GM21528 (cell line): ENCODE measurements at regions not wholly inside any gene's neighbourhood (a gene's known extent, or its start where the extent isn't known, plus 50 kb on each side); places are given as distances from the start of the nearest gene placed in this dataset.
"Not testable (repeated sequence)": the region's sequence is repeated elsewhere in the genome, so short reads cannot be mapped to it uniquely, and the experiment has no call there.

ENCODE experiments used
- ATAC-seq: cut with Tn5 transposase; IDR thresholded peaks from one replicate; pipeline ENCODE4 v1.9.1; 2021; ENCODE audit warnings: mild to moderate bottlenecking, moderate library complexity; ENCODE audit not compliant: unreplicated experiment, low FRiP score

GRCh38 chr5:66348387-66349125, 204.5 kb downstream of the SREK1 start:
- no peak for ATAC-seq

- ATAC-seq, result no peak
Measured at GRCh38 chr5:66351813-66352212, 207.7 kb downstream of the SREK1 start.

DNA sequence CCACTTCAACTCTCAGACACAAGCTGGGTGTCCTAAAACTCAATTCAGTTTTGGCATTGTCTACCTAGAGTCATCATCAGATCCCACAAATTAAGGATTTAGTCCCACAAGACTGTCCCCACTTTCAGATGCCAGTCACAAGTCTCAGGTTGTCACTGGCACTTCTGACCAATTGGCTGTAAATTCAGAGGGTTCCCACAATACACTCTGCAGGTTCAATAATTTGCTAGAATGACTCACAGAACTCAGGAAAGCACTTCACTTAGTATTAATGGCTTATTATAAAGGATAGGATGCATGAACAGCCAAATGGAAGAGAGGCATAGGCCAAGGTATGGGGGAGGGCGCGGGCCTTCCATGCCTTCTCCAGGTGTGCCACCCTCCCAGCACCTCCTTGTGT, 209.1 kb downstream of the SREK1 start:
- ATAC-seq, result no peak

DNA sequence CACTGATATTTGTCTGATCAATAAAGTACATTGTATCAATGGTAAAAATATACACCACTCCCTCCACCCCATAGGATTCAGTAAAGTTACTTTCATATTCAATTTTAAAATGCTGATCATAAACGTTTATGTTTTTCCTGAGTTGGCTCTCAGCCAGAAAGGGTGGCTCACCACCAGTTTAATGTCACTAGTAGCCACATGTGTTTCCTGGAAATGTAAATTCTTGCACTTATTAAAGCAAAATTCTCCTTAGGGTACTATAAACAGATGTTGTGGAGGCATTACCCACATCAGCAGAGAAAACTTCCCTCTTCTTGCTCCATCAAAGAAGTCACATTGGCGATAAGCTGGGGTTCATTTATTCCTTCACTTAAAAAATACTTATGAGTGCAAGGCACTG, 210.3 kb downstream of the SREK1 start:
- ATAC-seq, result no peak

DNA sequence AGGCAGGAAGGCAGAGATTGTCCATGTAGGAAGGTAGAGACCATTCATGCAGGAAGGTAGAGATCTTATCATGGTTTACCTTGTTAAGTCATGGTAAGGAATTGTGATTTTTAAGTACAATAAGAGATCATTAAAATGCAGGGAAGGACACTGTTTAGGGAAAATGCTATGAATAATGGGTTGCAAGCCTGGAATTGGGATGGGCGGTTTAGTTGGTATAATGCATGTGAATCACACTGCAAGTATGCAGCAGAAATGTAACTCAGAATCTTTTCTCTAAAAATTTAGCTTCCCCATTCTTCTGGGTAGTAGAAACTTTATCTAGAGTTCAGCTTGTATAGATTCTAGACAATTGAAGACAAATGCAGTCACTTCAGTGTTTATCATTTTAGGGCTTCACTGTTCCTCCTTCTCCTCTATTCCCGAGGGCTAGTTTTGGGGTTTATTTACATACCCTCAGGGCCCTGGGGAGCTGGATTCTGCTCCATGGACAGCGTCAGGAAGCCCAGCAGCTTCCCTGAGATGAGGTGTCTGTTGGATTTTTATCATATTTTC, 212.0 kb downstream of the SREK1 start:
- ATAC-seq, result no peak

DNA sequence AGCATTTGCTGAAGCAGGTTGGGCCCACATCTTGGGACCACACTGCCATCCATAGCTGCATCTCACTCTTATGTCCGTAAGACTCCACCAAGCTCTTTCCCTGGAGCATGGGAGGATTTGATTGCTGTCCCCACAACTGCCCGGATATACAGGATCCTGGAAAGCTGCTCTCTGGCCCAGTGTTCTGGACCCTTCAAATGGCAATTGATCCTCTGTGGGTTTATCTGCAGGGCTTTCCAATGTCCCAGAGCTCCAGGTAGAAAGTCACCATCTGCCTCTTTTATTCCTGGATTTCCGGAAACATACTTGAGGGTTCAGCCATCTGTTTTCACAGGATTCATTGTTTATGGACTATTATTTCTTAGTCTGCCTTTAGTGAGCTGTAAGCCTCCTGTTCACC, 214.6 kb downstream of the SREK1 start:
- ATAC-seq, result no peak

- no peak for ATAC-seq
Measured at GRCh38 chr5:66361070-66361469, 217.0 kb downstream of the SREK1 start.

DNA sequence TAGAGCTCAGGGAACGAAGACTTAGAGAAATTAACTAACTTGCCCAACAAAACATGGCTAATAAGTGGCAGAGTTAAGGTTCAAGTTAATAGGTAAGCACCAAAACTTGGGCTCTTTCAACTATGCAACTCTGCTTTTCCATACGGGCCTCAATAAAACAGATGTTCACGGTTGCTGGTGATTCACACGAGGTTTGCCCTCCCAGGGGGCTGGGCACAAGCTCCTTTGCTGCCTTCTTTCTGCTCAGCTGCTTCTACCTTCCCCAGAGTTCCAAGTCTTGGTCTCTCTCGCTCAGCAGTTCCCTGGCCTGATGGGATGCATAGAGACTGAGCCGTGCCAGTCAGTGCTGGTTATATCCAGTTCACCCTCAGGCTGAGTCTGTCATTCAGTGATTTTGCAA, 217.9 kb downstream of the SREK1 start:
- no peak for ATAC-seq

DNA sequence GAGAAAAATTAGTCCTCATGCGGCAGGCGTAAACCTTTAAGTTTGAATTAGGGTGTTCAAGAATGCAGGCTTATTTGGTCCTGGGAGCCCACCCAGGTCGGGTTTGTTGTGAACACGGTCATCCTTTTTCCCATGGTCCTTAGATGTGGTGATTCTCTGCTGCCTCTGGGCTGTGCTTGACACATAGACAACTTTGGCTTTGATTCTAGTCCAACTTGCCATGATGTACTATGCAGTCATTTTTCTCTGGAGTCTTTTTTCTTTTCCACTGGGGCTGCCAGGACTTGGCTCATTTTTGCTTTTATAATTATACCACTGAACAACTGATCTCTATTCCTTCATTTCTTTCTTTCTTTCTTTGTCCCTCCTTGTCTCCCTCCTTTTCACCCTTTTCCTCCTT, 218.6 kb downstream of the SREK1 start:
- no peak for ATAC-seq

GRCh38 chr5:66363097-66363496, 219.0 kb downstream of the SREK1 start:
- no peak for ATAC-seq

DNA sequence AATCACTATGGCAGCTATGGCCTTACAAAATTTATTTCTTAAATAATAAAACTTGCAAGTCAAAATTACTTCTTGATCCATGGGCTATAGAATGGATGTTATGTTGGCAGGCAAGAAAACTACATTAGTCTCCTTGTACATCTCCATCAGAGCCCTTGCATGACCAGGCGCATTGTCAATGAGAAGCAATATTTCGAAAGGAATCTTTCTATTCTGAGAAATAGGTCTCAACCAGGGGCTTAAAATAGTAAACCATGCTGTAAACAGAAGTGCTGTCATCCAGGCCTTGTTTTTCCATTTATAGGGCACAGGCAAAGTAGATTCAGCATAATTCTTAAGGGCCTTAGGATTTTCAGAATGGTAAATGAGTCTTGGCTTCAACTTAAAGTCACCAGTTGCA, 220.1 kb downstream of the SREK1 start:
- ATAC-seq, result no peak

DNA sequence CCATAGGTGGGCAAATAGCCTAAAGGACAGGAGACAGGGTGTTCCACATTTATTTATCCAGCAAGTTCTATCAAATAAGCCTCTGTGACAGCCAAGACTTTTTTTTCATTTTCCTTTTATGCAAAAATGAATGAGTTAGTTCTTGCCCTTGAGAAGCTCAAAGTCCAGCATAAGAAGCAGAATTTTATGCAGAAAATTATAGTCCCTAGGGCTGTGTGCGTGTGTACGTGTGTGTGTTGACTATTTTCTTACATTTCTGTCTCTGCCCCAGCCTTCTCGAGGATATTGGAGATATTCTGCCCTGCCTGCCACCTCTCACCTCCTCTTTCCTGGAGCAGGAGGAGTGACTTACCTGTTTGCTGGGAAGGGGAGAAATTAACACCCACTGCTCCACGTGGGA, 221.9 kb downstream of the SREK1 start:
- ATAC-seq, result no peak

DNA sequence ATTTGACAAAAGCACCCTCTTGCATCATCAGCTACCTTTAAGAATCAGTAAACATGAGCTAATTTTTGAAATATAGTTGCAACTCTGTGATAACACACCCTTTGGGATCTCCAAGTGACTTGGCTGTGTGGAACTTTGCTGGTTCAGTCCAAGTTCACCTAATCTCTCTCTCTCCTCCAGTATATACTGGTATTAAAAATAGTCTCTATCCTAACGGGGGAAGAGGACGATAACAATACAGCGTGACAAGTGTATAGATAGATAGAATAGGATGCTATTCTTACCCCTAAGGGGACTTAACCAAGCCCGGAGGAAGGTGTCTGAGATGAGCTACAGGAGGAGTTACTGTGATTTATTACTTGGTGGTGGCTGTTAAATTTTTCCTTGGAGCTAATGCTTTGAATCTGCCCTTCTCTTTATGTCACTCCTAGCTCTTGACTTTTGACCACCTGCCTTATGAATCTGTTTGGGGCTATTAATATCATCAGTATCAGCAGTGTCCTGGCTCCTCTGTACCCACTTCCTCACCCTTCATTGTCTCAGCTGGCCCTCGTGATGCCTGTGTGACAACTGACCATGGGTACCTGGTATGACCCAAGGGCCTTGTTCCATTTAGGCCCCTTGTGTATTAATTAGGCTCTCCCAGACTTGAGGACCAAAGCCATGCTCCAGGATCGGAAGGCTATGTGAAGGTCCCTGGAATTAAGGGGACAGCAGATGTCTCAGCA, 223.9 kb downstream of the SREK1 start:
- ATAC-seq, result no peak

- ATAC-seq, result no peak
Measured at GRCh38 chr5:66368811-66369210, 224.7 kb downstream of the SREK1 start.

- no peak for ATAC-seq
Measured at GRCh38 chr5:66377747-66378146, 218.4 kb upstream of the MAST4 start.

GRCh38 chr5:66378407-66378806, 217.8 kb upstream of the MAST4 start:
- ATAC-seq, result no peak

GRCh38 chr5:66382152-66382551, 214.0 kb upstream of the MAST4 start:
- no peak for ATAC-seq

- not testable (repeated sequence) for ATAC-seq
Measured at GRCh38 chr5:66405145-66405544, 191.0 kb upstream of the MAST4 start.

GRCh38 chr5:66406761-66407336, 189.3 kb upstream of the MAST4 start:
- ATAC-seq, result no peak

DNA sequence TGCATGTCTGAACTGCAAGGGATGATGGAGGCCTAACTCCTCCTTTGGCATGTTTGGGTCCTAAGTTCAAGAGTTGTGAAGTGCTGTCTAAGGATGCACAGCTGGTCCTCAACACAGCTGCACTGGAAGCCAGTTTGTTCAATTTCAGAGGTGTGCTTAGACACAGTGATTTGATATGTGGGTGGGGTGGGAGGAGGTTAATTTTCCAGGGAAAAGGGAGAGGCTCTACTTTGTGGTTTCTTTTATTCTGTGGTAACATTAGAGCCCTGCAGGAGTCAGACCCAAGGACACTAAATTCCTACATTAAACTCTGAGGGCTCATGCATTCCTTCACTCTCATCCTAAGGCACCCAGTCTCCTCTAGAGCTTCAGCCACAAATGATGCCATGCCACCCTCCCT, 188.4 kb upstream of the MAST4 start:
- ATAC-seq, result no peak

DNA sequence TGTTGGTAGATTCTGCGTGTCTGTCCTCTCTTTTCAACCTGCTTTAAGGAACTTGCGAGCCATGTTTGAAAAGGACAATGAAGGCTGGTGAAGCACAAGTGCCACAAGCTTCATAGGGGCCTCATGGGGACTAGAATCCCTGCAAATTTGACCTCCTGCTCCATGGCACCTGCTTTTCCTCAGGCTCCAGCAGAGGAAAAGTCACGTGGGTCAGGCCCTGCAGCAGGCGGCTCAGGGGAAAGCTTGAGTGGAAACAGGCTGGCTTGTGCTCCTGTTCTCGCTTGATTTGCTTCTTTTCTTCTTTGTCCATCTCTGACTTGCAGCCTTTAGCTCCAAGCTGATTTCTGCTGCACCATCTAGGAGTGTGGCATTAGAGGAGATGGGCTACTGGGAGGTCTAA, 187.6 kb upstream of the MAST4 start:
- ATAC-seq, result no peak

DNA sequence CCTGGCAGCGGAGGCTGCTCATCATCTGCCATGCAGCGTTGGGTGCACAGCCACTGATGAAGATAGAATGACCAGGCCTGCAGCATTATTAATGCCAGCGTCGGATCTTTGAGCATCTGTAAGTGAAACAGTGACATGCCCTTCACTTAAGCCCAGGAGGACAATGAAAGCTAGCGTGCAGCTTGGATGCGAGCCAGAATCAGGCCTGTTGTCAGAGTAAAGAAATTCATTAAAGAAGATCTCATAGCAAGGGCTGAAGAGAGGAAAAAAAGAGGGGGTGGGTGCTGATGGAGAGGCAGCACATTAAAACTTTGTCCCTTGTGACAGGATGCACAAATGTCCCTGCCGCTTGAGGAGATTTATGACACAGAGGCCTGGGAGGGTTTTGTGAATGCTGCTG, 186.1 kb upstream of the MAST4 start:
- no peak for ATAC-seq
